A673 (cell line): ENCODE measurements at regions not wholly inside any gene's neighbourhood (a gene's known extent, or its start where the extent isn't known, plus 50 kb on each side); places are given as distances from the start of the nearest gene placed in this dataset.

Source experiments
- BruUV-seq: library from RNA; stranded (reverse); fragments of 400-500 nt; replicated peaks from 2 replicates; lab custom pipeline; 2021; lab: Mats Ljungman, UMichigan
- CTCF ChIA-PET: fragments of 300-600 bp; sonication (Branson Sonifier 250); formaldehyde crosslinking; loops from one replicate; lab custom pipeline; 2022; ENCODE audit warnings: antibody characterized with exemption; lab: Charles Lee
- POLR2A ChIA-PET: fragments of 300-600 bp; sonication (Branson Sonifier 250); formaldehyde crosslinking; loops from one replicate; lab custom pipeline; 2022; ENCODE audit warnings: antibody characterized with exemption; ENCODE audit not compliant: low non-redundant PET; lab: Charles Lee
- DNase-seq: peaks from one replicate; pipeline ENCODE4 v3.0.0-alpha.2; 2015; ENCODE audit warnings: low spot score
- H3K27ac ChIP-seq: fragments of 200-600 bp; sonication (generic); 2 replicates; pipeline ENCODE4 v1.5.1; 2016; ENCODE audit warnings: mixed run types, low read depth, mild to moderate bottlenecking, mixed read lengths, antibody characterized with exemption, low read length; ENCODE audit not compliant: poor library complexity, severe bottlenecking
- H3K27me3 ChIP-seq: fragments of 200-600 bp; sonication (generic); replicated peaks from 2 replicates; pipeline ENCODE4 v1.6.1; 2017; ENCODE audit warnings: mixed run types, low read depth, mild to moderate bottlenecking, mixed read lengths, antibody characterized with exemption, low read length; ENCODE audit not compliant: insufficient read depth, poor library complexity
- H3K36me3 ChIP-seq: fragments of 200-600 bp; sonication (generic); 2 replicates; pipeline ENCODE4 v1.6.1; 2016; ENCODE audit warnings: mixed run types, mild to moderate bottlenecking, mixed read lengths, antibody characterized with exemption, low read length; ENCODE audit not compliant: insufficient read depth, poor library complexity, severe bottlenecking
- H3K4me1 ChIP-seq: fragments of 200-600 bp; sonication (generic); 2 replicates; pipeline ENCODE4 v1.6.1; 2017; ENCODE audit warnings: mixed run types, mild to moderate bottlenecking, mixed read lengths, antibody characterized with exemption, low read length; ENCODE audit not compliant: insufficient read depth, poor library complexity, severe bottlenecking
- H3K4me3 ChIP-seq: fragments of 200-600 bp; sonication (generic); 2 replicates; pipeline ENCODE4 v1.5.1; 2016; ENCODE audit warnings: low read depth, mixed run types, mild to moderate bottlenecking, mixed read lengths, low read length; ENCODE audit not compliant: poor library complexity, severe bottlenecking
- H3K9me3 ChIP-seq: fragments of 200-600 bp; sonication (generic); 2 replicates; pipeline ENCODE4 v1.6.1; 2016; ENCODE audit warnings: mixed run types, low read depth, mild to moderate bottlenecking, mixed read lengths, antibody characterized with exemption, low read length; ENCODE audit not compliant: poor library complexity, severe bottlenecking
- CTCF ChIP-seq: fragments of 300-800, 200-600 bp; sonication (generic); conservative IDR thresholded peaks from 2 replicates; pipeline ENCODE4 v1.5.1; 2017; ENCODE audit warnings: low read depth, mild to moderate bottlenecking, antibody characterized with exemption, low read length, moderate library complexity, mixed read lengths
- EZH2 ChIP-seq: fragments of 200-600 bp; sonication (generic); IDR thresholded peaks from 2 replicates; pipeline ENCODE4 v1.6.1; 2017; ENCODE audit warnings: borderline replicate concordance, low read depth, mild to moderate bottlenecking, mixed read lengths, antibody characterized with exemption, low read length; ENCODE audit not compliant: poor library complexity, severe bottlenecking
- intact Hi-C: fragments of 100-400 bp; cut with micrococcal nuclease; formaldehyde crosslinking; loops from one replicate; pipeline ENCODE4 v1.10.0; 2022; ENCODE audit not compliant: unreplicated experiment

GRCh38 chr3:56997041-56997440 is 63.4 kb upstream of the SPATA12 start:
- Histone ChIP-seq H3K4me1 (no peaks in the 10 kb centered on the region), H3K36me3 (no peaks in the 10 kb centered on the region), H3K9me3 (no peaks in the 10 kb centered on the region), H3K4me3 (no peak overlapping the region), H3K27me3 (no peaks in the 10 kb centered on the region), H3K27ac (no peak overlapping the region)
- ChIA-PET CTCF (no interaction called here), POLR2A (no interaction called here)
- intact Hi-C loops: loop anchor here (5.0 kb wide), 1 partner anchor 225 kb away; no protein-coding TSS in a partner anchor
- DNase-seq: no peak
- TF ChIP-seq CTCF (no peak), EZH2 (no peak)
- BruUV-seq: no TSS peak

GRCh38 chr3:56994391-56994790 is 66.1 kb upstream of the SPATA12 start:
- no peak for DNase-seq
- CTCF ChIA-PET: no interaction called here
- Histone ChIP-seq H3K27ac (no peak overlapping the region), H3K4me3 (no peak overlapping the region), H3K4me1 (no peaks in the 10 kb centered on the region), H3K9me3 (no peaks in the 10 kb centered on the region), H3K36me3 (no peaks in the 10 kb centered on the region), H3K27me3 (no peaks in the 10 kb centered on the region)
- POLR2A ChIA-PET: no interaction called here
- TF ChIP-seq CTCF (no peak), EZH2 (no peak)
- intact Hi-C loops: no loop called here
- no TSS peak for BruUV-seq

GRCh38 chr3:56990641-56991015 is 69.8 kb upstream of the SPATA12 start:
- CTCF ChIA-PET: no interaction called here
- BruUV-seq: no TSS peak
- DNase-seq: no peak
- Histone ChIP-seq H3K4me1 (no peaks in the 10 kb centered on the region), H3K27ac (no peak overlapping the region), H3K27me3 (no peaks in the 10 kb centered on the region), H3K4me3 (no peak overlapping the region), H3K36me3 (no peaks in the 10 kb centered on the region), H3K9me3 (no peaks in the 10 kb centered on the region)
- TF ChIP-seq CTCF (no peak), EZH2 (no peak)
- POLR2A ChIA-PET: no interaction called here
- intact Hi-C loops: no loop called here
